ENCODE measurements at regions not wholly inside any gene's neighbourhood (a gene's known extent, or its start where the extent isn't known, plus 50 kb on each side); places are given as distances from the start of the nearest gene placed in this dataset.

DNA sequence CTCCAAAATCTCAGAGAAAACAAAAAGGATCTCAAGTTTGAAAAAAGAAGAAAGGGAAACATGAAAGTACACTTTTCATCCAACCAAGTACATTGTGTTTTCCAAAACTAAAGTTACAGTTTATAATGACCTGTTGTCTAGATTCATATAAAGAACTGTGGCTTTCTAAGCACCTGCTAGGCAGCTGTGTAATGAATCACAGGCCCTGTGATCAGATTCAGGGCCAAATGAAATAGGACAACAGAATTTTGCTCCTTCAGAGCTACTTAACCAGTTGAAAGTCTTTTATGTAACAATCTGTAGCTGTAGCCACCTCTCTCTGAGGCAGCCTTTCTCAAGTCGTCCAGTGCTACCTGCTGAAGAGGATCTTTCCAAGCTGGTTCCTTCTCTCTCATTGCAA, 960.0 kb upstream of the RAG2 start:
- Histone ChIP-seq H3K4me1 (ENCODE audit: low read length) (no peaks in the 10 kb centered on the region), H4K20me1 (ENCODE audit: insufficient read depth, low read depth, low read length) (no peaks in the 10 kb centered on the region), H2AFZ (ENCODE audit: low read length) (no peak overlapping the region), H3K4me3 (ENCODE audit: low read length) (no peak overlapping the region), H3K27me3 (ENCODE audit: low read length) (no peaks in the 10 kb centered on the region), H3K9me2 (replicated peaks; ENCODE audit: insufficient read depth, low read length) (no peaks in the 10 kb centered on the region), H3K36me3 (ENCODE audit: insufficient read depth, low read length) (no peaks in the 10 kb centered on the region), H3K79me2 (ENCODE audit: low read length) (no peaks in the 10 kb centered on the region), H3K9ac (ENCODE audit: low read length) (no peak overlapping the region), H3K27ac (ENCODE audit: low read length) (no peak overlapping the region), H3K4me2 (ENCODE audit: low read depth, low read length, poor library complexity, severe bottlenecking) (no peak overlapping the region), H3K9me3 (ENCODE audit: low read length) (peaks cover 31% of the 10 kb centered on the region)
- DNase-seq = no peak

- DNase-seq = no peak
- H3K4me1 ChIP-seq (ENCODE audit: low read length) = no peaks in the 10 kb centered on the region
- no peak overlapping the region for H3K4me3 ChIP-seq (ENCODE audit: low read length)
- no peaks in the 10 kb centered on the region for H3K79me2 ChIP-seq (ENCODE audit: low read length)
- H3K27me3 ChIP-seq (ENCODE audit: low read length) = no peaks in the 10 kb centered on the region
- no peaks in the 10 kb centered on the region for H4K20me1 ChIP-seq (ENCODE audit: insufficient read depth, low read depth, low read length)
- H3K27ac ChIP-seq (ENCODE audit: low read length) = no peak overlapping the region
- H2AFZ ChIP-seq (ENCODE audit: low read length) = no peak overlapping the region
- H3K4me2 ChIP-seq (ENCODE audit: low read depth, low read length, poor library complexity, severe bottlenecking) = no peak overlapping the region
- H3K9me2 ChIP-seq (replicated peaks; ENCODE audit: insufficient read depth, low read length) = no peaks in the 10 kb centered on the region
- no peaks in the 10 kb centered on the region for H3K36me3 ChIP-seq (ENCODE audit: insufficient read depth, low read length)
- peaks cover 31% of the 10 kb centered on the region for H3K9me3 ChIP-seq (ENCODE audit: low read length)
- H3K9ac ChIP-seq (ENCODE audit: low read length) = no peak overlapping the region
These were observed 954.2 kb upstream of the RAG2 start for GRCh38 chr11:37552284-37552683.

- Histone ChIP-seq H3K4me2 (ENCODE audit: low read depth, low read length, poor library complexity, severe bottlenecking) (no peak overlapping the region), H3K4me3 (ENCODE audit: low read length) (no peak overlapping the region), H3K9me2 (replicated peaks; ENCODE audit: insufficient read depth, low read length) (no peaks in the 10 kb centered on the region), H3K9ac (ENCODE audit: low read length) (no peak overlapping the region), H3K36me3 (ENCODE audit: insufficient read depth, low read length) (no peaks in the 10 kb centered on the region), H4K20me1 (ENCODE audit: insufficient read depth, low read depth, low read length) (no peaks in the 10 kb centered on the region), H3K79me2 (ENCODE audit: low read length) (no peaks in the 10 kb centered on the region), H2AFZ (ENCODE audit: low read length) (no peak overlapping the region), H3K27ac (ENCODE audit: low read length) (no peak overlapping the region), H3K4me1 (ENCODE audit: low read length) (no peaks in the 10 kb centered on the region), H3K27me3 (ENCODE audit: low read length) (no peaks in the 10 kb centered on the region), H3K9me3 (ENCODE audit: low read length) (peaks cover 30% of the 10 kb centered on the region)
- DNase-seq = no peak
These were observed 946.5 kb upstream of the RAG2 start for GRCh38 chr11:37544491-37544890.

DNA sequence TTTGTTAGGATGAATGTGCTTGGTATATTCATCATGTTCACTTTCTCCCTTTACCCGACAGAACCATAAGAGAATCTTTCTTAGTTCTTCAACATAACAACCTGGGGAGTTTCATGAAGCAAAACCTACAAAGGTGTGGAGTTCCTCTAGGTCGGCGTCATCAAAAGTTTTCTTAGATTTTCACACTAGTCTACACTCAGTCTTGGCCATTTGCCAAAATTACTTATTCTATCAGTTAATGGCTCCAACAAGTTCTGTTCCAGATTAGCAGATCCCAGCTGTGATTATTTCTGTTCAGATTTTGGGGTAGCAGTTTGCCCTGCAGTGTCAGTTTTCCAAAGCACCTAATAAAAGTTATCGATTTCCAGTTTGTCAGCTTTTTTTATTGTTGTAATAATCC, 935.8 kb upstream of the RAG2 start:
- Histone ChIP-seq H3K36me3 (ENCODE audit: insufficient read depth, low read length) (no peaks in the 10 kb centered on the region), H3K27ac (ENCODE audit: low read length) (no peak overlapping the region), H4K20me1 (ENCODE audit: insufficient read depth, low read depth, low read length) (no peaks in the 10 kb centered on the region), H3K4me1 (ENCODE audit: low read length) (no peaks in the 10 kb centered on the region), H3K9ac (ENCODE audit: low read length) (no peak overlapping the region), H3K4me2 (ENCODE audit: low read depth, low read length, poor library complexity, severe bottlenecking) (no peak overlapping the region), H3K9me2 (replicated peaks; ENCODE audit: insufficient read depth, low read length) (no peaks in the 10 kb centered on the region), H3K79me2 (ENCODE audit: low read length) (no peaks in the 10 kb centered on the region), H2AFZ (ENCODE audit: low read length) (no peak overlapping the region), H3K4me3 (ENCODE audit: low read length) (no peak overlapping the region), H3K9me3 (ENCODE audit: low read length) (peaks cover 38% of the 10 kb centered on the region), H3K27me3 (ENCODE audit: low read length) (no peaks in the 10 kb centered on the region)
- DNase-seq = no peak

GRCh38 chr11:37533087-37533486, 935.1 kb upstream of the RAG2 start:
- no peaks in the 10 kb centered on the region for H3K9me2 ChIP-seq (replicated peaks; ENCODE audit: insufficient read depth, low read length)
- H3K9ac ChIP-seq (ENCODE audit: low read length) = no peak overlapping the region
- H3K4me3 ChIP-seq (ENCODE audit: low read length) = no peak overlapping the region
- no peak for DNase-seq
- no peak overlapping the region for H2AFZ ChIP-seq (ENCODE audit: low read length)
- H3K27me3 ChIP-seq (ENCODE audit: low read length) = no peaks in the 10 kb centered on the region
- H3K36me3 ChIP-seq (ENCODE audit: insufficient read depth, low read length) = no peaks in the 10 kb centered on the region
- H3K4me2 ChIP-seq (ENCODE audit: low read depth, low read length, poor library complexity, severe bottlenecking) = no peak overlapping the region
- no peak overlapping the region for H3K27ac ChIP-seq (ENCODE audit: low read length)
- no peaks in the 10 kb centered on the region for H3K79me2 ChIP-seq (ENCODE audit: low read length)
- no peaks in the 10 kb centered on the region for H3K4me1 ChIP-seq (ENCODE audit: low read length)
- peaks cover 41% of the 10 kb centered on the region for H3K9me3 ChIP-seq (ENCODE audit: low read length)
- H4K20me1 ChIP-seq (ENCODE audit: insufficient read depth, low read depth, low read length) = no peaks in the 10 kb centered on the region

GRCh38 chr11:37532271-37532670, 934.2 kb upstream of the RAG2 start:
- Histone ChIP-seq H3K9me3 (ENCODE audit: low read length) (peaks cover 41% of the 10 kb centered on the region), H3K27me3 (ENCODE audit: low read length) (no peaks in the 10 kb centered on the region), H3K9me2 (replicated peaks; ENCODE audit: insufficient read depth, low read length) (no peaks in the 10 kb centered on the region), H3K4me3 (ENCODE audit: low read length) (no peak overlapping the region), H3K9ac (ENCODE audit: low read length) (no peak overlapping the region), H3K79me2 (ENCODE audit: low read length) (no peaks in the 10 kb centered on the region), H3K36me3 (ENCODE audit: insufficient read depth, low read length) (no peaks in the 10 kb centered on the region), H4K20me1 (ENCODE audit: insufficient read depth, low read depth, low read length) (no peaks in the 10 kb centered on the region), H3K4me2 (ENCODE audit: low read depth, low read length, poor library complexity, severe bottlenecking) (no peak overlapping the region), H3K27ac (ENCODE audit: low read length) (no peak overlapping the region), H3K4me1 (ENCODE audit: low read length) (no peaks in the 10 kb centered on the region), H2AFZ (ENCODE audit: low read length) (no peak overlapping the region)
- no peak for DNase-seq

DNA sequence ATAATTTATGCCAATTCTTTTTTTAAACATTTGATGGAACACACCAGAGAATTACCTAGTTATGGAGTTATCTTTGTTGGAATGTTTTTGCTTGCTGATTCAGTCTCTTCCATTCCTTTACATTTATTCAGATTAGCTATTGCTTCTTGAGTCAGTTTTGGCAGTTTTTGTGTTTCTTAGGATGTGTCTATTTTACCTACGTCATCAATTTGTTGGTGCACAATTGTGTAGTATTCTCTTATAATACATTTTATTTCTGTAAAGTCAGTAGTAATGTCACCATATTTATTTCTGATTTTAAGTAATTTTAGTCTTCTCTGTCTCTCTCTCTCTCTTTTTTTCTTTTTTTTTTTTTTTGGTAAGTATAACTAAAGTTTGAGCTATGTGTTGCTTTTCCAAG, 929.5 kb upstream of the RAG2 start:
- no peak overlapping the region for H3K4me2 ChIP-seq (ENCODE audit: low read depth, low read length, poor library complexity, severe bottlenecking)
- H3K27ac ChIP-seq (ENCODE audit: low read length) = no peak overlapping the region
- H3K4me3 ChIP-seq (ENCODE audit: low read length) = no peak overlapping the region
- H3K9me2 ChIP-seq (replicated peaks; ENCODE audit: insufficient read depth, low read length) = no peaks in the 10 kb centered on the region
- no peak for DNase-seq
- no peaks in the 10 kb centered on the region for H3K27me3 ChIP-seq (ENCODE audit: low read length)
- no peaks in the 10 kb centered on the region for H4K20me1 ChIP-seq (ENCODE audit: insufficient read depth, low read depth, low read length)
- H3K9me3 ChIP-seq (ENCODE audit: low read length) = peaks cover 32% of the 10 kb centered on the region
- no peak overlapping the region for H3K9ac ChIP-seq (ENCODE audit: low read length)
- no peaks in the 10 kb centered on the region for H3K36me3 ChIP-seq (ENCODE audit: insufficient read depth, low read length)
- H3K79me2 ChIP-seq (ENCODE audit: low read length) = no peaks in the 10 kb centered on the region
- H2AFZ ChIP-seq (ENCODE audit: low read length) = no peak overlapping the region
- H3K4me1 ChIP-seq (ENCODE audit: low read length) = no peaks in the 10 kb centered on the region

- Histone ChIP-seq H3K27ac (ENCODE audit: low read length) (no peak overlapping the region), H3K4me1 (ENCODE audit: low read length) (no peaks in the 10 kb centered on the region), H2AFZ (ENCODE audit: low read length) (no peak overlapping the region), H3K9me2 (replicated peaks; ENCODE audit: insufficient read depth, low read length) (no peaks in the 10 kb centered on the region), H3K36me3 (ENCODE audit: insufficient read depth, low read length) (no peaks in the 10 kb centered on the region), H4K20me1 (ENCODE audit: insufficient read depth, low read depth, low read length) (no peaks in the 10 kb centered on the region), H3K9ac (ENCODE audit: low read length) (no peak overlapping the region), H3K4me3 (ENCODE audit: low read length) (no peak overlapping the region), H3K79me2 (ENCODE audit: low read length) (no peaks in the 10 kb centered on the region), H3K4me2 (ENCODE audit: low read depth, low read length, poor library complexity, severe bottlenecking) (no peak overlapping the region), H3K27me3 (ENCODE audit: low read length) (no peaks in the 10 kb centered on the region), H3K9me3 (ENCODE audit: low read length) (peaks cover 36% of the 10 kb centered on the region)
- no peak for DNase-seq
These were observed 927.3 kb upstream of the RAG2 start for GRCh38 chr11:37525336-37525735.

DNA sequence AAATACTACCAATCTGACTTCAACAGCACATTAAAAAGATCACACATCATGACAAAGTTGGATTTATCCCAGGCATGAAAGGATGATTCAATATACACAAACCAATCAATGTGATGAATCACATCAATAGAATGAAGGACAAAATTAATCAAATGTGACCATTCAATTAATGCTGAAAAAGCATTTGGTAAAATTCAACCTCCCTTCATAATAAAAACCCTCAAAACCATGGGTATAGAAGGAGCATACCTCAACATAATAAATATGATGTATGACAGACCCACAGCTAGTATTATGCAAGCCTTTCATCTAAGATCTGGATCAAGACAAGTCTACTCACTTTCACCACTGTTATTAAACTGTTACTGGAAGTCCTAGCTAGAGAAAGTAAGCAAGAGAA, 921.7 kb upstream of the RAG2 start:
- H3K4me1 ChIP-seq (ENCODE audit: low read length) = no peaks in the 10 kb centered on the region
- no peaks in the 10 kb centered on the region for H3K36me3 ChIP-seq (ENCODE audit: insufficient read depth, low read length)
- peaks cover 41% of the 10 kb centered on the region for H3K9me3 ChIP-seq (ENCODE audit: low read length)
- no peaks in the 10 kb centered on the region for H3K79me2 ChIP-seq (ENCODE audit: low read length)
- H3K4me2 ChIP-seq (ENCODE audit: low read depth, low read length, poor library complexity, severe bottlenecking) = no peak overlapping the region
- no peak overlapping the region for H3K27ac ChIP-seq (ENCODE audit: low read length)
- H2AFZ ChIP-seq (ENCODE audit: low read length) = no peak overlapping the region
- no peak overlapping the region for H3K4me3 ChIP-seq (ENCODE audit: low read length)
- H3K27me3 ChIP-seq (ENCODE audit: low read length) = no peaks in the 10 kb centered on the region
- no peaks in the 10 kb centered on the region for H4K20me1 ChIP-seq (ENCODE audit: insufficient read depth, low read depth, low read length)
- no peak for DNase-seq
- no peak overlapping the region for H3K9ac ChIP-seq (ENCODE audit: low read length)
- H3K9me2 ChIP-seq (replicated peaks; ENCODE audit: insufficient read depth, low read length) = no peaks in the 10 kb centered on the region
